ENCODE measurements at regions not wholly inside any gene's neighbourhood (a gene's known extent, or its start where the extent isn't known, plus 50 kb on each side); places are given as distances from the start of the nearest gene placed in this dataset.

GRCh38 chr4:143773998-143774895, 73.8 kb upstream of the FREM3 start:
- POLR2A ChIA-PET: no interaction called here
- peak; percentile 35 for DNase-seq (ENCODE audit: extremely low spot score)
- CTCF ChIA-PET: interaction anchor here (0.6 to 2.8 kb wide), 10 partner anchors 8 to 43 kb away, joined by 3 to 10 read pairs (median 4); no protein-coding TSS in a partner anchor
- TF ChIP-seq CTCF (IDR thresholded peaks at IDR 0.05; ENCODE audit: control extremely low read depth, extremely low read depth, low read depth, missing control alignments): peak; percentile 81

- no peak for DNase-seq (ENCODE audit: extremely low spot score)
- CTCF ChIA-PET: no interaction called here
Measured at GRCh38 chr4:143771269-143771668, 70.8 kb upstream of the FREM3 start.

GRCh38 chr4:143768007-143768591, 67.6 kb upstream of the FREM3 start:
- ChIA-PET CTCF (no interaction called here), POLR2A (no interaction called here)
- no peak for TF ChIP-seq CTCF (IDR thresholded peaks at IDR 0.05; ENCODE audit: control extremely low read depth, extremely low read depth, low read depth, missing control alignments)
- DNase-seq (ENCODE audit: extremely low spot score): no peak

More at GRCh38 chr4:143771269-143771668, 70.8 kb upstream of the FREM3 start:
- POLR2A ChIA-PET: no interaction called here
- TF ChIP-seq CTCF (IDR thresholded peaks at IDR 0.05; ENCODE audit: control extremely low read depth, extremely low read depth, low read depth, missing control alignments): no peak

- no peak for DNase-seq (ENCODE audit: extremely low spot score)
- ChIA-PET POLR2A (no interaction called here), CTCF (interaction anchor here (1.0 kb wide), 1 partner anchor 10 kb away, joined by 3 read pairs; no protein-coding TSS in a partner anchor)
- TF ChIP-seq CTCF (IDR thresholded peaks at IDR 0.05; ENCODE audit: control extremely low read depth, extremely low read depth, low read depth, missing control alignments): no peak
Measured at GRCh38 chr4:143763587-143763986, 63.1 kb upstream of the FREM3 start.

GRCh38 chr4:143762511-143762910, 62.0 kb upstream of the FREM3 start:
- TF ChIP-seq CTCF (IDR thresholded peaks at IDR 0.05; ENCODE audit: control extremely low read depth, extremely low read depth, low read depth, missing control alignments): no peak
- CTCF ChIA-PET: no interaction called here
- no peak for DNase-seq (ENCODE audit: extremely low spot score)
- POLR2A ChIA-PET: no interaction called here

Data from GM10248 (cell line).